Esophagus squamous epithelium (tissue), 5 donors: ENCODE measurements at regions not wholly inside any gene's neighbourhood (a gene's known extent, or its start where the extent isn't known, plus 50 kb on each side); places are given as distances from the start of the nearest gene placed in this dataset.

Experiments
- DNase-seq: peaks from one replicate; lab custom pipeline; 2025; lab: John Stamatoyannopoulos, UW
- H3K27ac ChIP-seq, 4 donors: fragments of 200-600 bp; sonication (generic); one replicate each; pipeline ENCODE4 v1.5.1; 2016 to 2019; ENCODE audit warnings: mild to moderate bottlenecking in 1 of 4
- H3K27me3 ChIP-seq, 4 donors: fragments of 200-600 bp; sonication (generic); 1 replicate in 3 of 4; 2 replicates in 1 of 4; pipeline versions ENCODE4 v1.5.1 to v1.6.0; 2017 to 2021; ENCODE audit warnings: antibody characterized with exemption in 1 of 4
- H3K36me3 ChIP-seq, 3 donors: fragments of 200-600 bp; sonication (generic); one replicate each; pipeline ENCODE4 v1.5.1; 2016 to 2019
- H3K4me1 ChIP-seq, 3 donors: fragments of 200-600 bp; sonication (generic); one replicate each; pipeline ENCODE4 v1.5.1; 2017 to 2019
- H3K4me3 ChIP-seq, 4 donors: fragments of 200-600 bp; sonication (generic); 1 replicate in 3 of 4; 2 replicates in 1 of 4; pipeline ENCODE4 v1.5.1; 2016 to 2019; ENCODE audit warnings: mild to moderate bottlenecking in 2 of 4, moderate library complexity in 1 of 4
- H3K9me3 ChIP-seq, 3 donors: fragments of 200-600 bp; sonication (generic); one replicate each; pipeline ENCODE4 v1.5.1; 2016 to 2019
- POLR2A ChIP-seq, 4 donors: fragments of 450-650 bp; IDR thresholded peaks; one replicate each; pipeline ENCODE4 v1.6.1; 2017; ENCODE audit warnings: antibody characterized with exemption in 4 of 4, mild to moderate bottlenecking in 4 of 4, moderate library complexity in 3 of 4
- WGBS, 2 donors: methylation state at CpG; one replicate each; pipeline ENCODE4 v1.1.5; 2018; 5-methylcytosine and 5-hydroxymethylcytosine counted together
- intact Hi-C: fragments of 100-400 bp; cut with DNase I; formaldehyde crosslinking; loops from one replicate; pipeline ENCODE4 v1.15.0; 2022
- TF ChIP-seq, protein P1 (sequence below), 6 experiments: fragments of 450-650 bp in 4 of 6; fragments of 200-600 bp in 2 of 6; sonication (generic) in 2 of 6; IDR thresholded peaks; one replicate each; pipeline ENCODE4 v1.5.1; 2016 to 2019; ENCODE audit warnings: antibody characterized with exemption in 6 of 6, mild to moderate bottlenecking in 4 of 6, moderate library complexity in 4 of 6
- donor health status: DM: yes; HTN: yes; CAD: no.

- Histone ChIP-seq H3K9me3 (no peaks in the 10 kb centered on the region), H3K4me3 (no peak overlapping the region), H3K36me3 (no peaks in the 10 kb centered on the region), H3K27ac (no peak overlapping the region), H3K27me3 (no peaks in the 10 kb centered on the region), H3K4me1 (no peaks in the 10 kb centered on the region)
- TF ChIP-seq POLR2A (IDR thresholded peaks at IDR 0.05), result no peak
- TF ChIP-seq, protein P1, sequence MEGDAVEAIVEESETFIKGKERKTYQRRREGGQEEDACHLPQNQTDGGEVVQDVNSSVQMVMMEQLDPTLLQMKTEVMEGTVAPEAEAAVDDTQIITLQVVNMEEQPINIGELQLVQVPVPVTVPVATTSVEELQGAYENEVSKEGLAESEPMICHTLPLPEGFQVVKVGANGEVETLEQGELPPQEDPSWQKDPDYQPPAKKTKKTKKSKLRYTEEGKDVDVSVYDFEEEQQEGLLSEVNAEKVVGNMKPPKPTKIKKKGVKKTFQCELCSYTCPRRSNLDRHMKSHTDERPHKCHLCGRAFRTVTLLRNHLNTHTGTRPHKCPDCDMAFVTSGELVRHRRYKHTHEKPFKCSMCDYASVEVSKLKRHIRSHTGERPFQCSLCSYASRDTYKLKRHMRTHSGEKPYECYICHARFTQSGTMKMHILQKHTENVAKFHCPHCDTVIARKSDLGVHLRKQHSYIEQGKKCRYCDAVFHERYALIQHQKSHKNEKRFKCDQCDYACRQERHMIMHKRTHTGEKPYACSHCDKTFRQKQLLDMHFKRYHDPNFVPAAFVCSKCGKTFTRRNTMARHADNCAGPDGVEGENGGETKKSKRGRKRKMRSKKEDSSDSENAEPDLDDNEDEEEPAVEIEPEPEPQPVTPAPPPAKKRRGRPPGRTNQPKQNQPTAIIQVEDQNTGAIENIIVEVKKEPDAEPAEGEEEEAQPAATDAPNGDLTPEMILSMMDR (IDR thresholded peaks at IDR 0.05), result no peak
- 50 to 51% methylated on average over 2 of the region's 2 CpGs for WGBS, 2 donors
- DNase-seq, result no peak
- intact Hi-C loops, result no loop called here
These were observed 1310.9 kb downstream of the PCDH7 start for GRCh38 chr4:32031026-32031425.

DNA sequence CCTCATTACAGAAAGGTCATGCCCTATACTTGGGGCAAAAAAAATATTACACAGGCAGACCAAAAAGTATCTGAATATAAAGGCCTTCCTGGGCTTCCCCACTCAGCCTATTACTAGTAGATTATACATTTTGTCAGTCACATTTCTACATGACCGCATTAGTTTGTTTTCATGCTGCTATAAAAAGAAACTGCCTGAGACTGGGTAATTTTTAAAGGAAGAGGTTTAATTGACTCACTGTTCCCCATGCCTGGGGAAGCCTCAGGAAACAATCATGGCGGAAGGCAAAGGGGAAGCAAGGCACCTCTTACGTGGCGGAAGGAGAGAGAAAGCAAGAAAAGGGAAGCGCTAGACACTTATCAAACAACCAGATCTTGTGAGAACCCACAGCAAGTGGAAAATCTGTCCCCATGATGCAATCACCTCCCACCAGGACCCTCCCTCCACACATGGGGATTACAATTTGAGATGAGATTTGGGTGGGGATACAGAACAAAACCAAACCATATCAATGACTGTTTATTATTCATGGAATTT lies 1312.0 kb downstream of the PCDH7 start:
- DNase-seq, result no peak
- Histone ChIP-seq H3K36me3 (no peaks in the 10 kb centered on the region), H3K27ac (no peak overlapping the region), H3K4me3 (no peak overlapping the region), H3K27me3 (no peaks in the 10 kb centered on the region), H3K4me1 (no peaks in the 10 kb centered on the region), H3K9me3 (no peaks in the 10 kb centered on the region)
- TF ChIP-seq, protein P1 (IDR thresholded peaks at IDR 0.05), result no peak
- TF ChIP-seq POLR2A (IDR thresholded peaks at IDR 0.05), result no peak
- WGBS, 2 donors, result 65 to 77% methylated on average over 5 of the region's 5 CpGs
- intact Hi-C loops, result no loop called here

GRCh38 chr4:32037399-32037798 lies 1317.2 kb downstream of the PCDH7 start:
- Histone ChIP-seq H3K36me3 (no peaks in the 10 kb centered on the region), H3K9me3 (no peaks in the 10 kb centered on the region), H3K4me1 (no peaks in the 10 kb centered on the region), H3K27ac (no peak overlapping the region), H3K27me3 (no peaks in the 10 kb centered on the region), H3K4me3 (no peak overlapping the region)
- 39 to 79% methylated on average over 1 of the region's 1 CpG for WGBS, 2 donors
- DNase-seq, result no peak
- intact Hi-C loops, result no loop called here
- TF ChIP-seq, protein P1 (IDR thresholded peaks at IDR 0.05), result no peak
- TF ChIP-seq POLR2A (IDR thresholded peaks at IDR 0.05), result no peak

DNA sequence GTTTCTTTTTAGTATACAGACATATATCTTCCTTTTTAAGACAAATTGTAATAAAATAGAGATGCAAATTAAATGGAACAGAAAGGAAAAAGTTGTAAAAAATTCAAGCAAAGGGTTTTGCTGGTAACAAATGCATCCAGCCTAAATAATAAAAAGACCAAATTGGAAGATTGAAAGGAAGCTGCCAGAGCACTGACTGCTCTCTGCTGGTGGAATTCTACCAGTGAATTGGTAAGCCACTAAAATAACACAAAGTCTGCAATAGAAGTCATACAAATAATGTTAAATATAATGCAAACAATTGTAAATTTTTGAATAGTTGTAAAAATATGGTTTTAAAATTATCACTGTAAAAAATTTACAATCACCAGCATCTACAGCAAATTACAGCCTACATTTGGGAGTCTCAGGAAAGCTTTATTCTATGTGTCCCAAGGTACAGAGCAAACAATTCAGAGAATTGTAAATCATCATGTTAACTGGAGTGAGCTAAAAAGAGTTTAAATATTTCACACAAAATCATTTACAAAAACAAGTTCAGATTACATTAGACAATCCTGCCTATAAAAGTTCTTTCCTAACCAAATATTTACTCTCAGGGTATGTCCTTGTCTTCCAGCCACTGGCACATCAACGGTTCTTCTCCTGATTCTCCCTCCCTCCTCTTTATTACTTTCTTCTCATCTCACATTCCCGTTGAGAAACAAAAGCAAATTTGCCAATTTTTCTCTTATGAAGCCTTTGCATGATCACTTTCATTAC lies 1322.5 kb downstream of the PCDH7 start:
- no peak for TF ChIP-seq POLR2A (IDR thresholded peaks at IDR 0.05)
- no peak for DNase-seq
- intact Hi-C loops, result no loop called here
- no peaks in the 10 kb centered on the region for H3K4me1 ChIP-seq
- WGBS, 2 donors, result 14 to 27% methylated on average over 2 of the region's 2 CpGs
- no peaks in the 10 kb centered on the region for H3K36me3 ChIP-seq
- H3K9me3 ChIP-seq, result no peaks in the 10 kb centered on the region
- H3K4me3 ChIP-seq, result no peak overlapping the region
- H3K27ac ChIP-seq, result no peak overlapping the region
- no peaks in the 10 kb centered on the region for H3K27me3 ChIP-seq

DNA sequence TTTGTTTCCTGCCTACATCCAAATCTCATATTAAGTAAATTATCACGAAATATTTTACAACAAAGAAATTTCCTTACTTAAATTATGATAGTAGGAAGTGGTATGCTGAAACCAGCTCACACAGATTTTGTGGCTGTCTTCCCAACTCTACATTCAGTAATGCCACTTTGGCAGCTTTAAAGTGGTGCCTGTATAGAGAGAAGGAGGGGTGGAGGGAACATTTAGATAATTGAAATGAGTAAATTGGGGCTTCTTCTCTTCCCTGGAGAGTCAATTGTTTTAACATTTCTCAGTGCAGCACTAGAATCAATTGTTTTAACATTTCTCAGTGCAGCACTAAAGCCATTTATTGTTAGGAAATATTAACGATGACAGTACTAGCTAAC lies 1323.1 kb downstream of the PCDH7 start:
- H3K4me1 ChIP-seq, result no peaks in the 10 kb centered on the region
- H3K4me3 ChIP-seq, result no peak overlapping the region
- TF ChIP-seq POLR2A (IDR thresholded peaks at IDR 0.05), result no peak
- TF ChIP-seq, protein P1 (IDR thresholded peaks at IDR 0.05), result no peak
- DNase-seq, result no peak
- intact Hi-C loops, result no loop called here
- no peaks in the 10 kb centered on the region for H3K36me3 ChIP-seq
- no peaks in the 10 kb centered on the region for H3K9me3 ChIP-seq
- 20 to 39% methylated on average over 2 of the region's 2 CpGs for whole genome bisulfite sequencing, 2 donors
- no peak overlapping the region for H3K27ac ChIP-seq
- H3K27me3 ChIP-seq, result no peaks in the 10 kb centered on the region
